Heart right ventricle (tissue), 16 donors: ENCODE measurements at regions not wholly inside any gene's neighbourhood (a gene's known extent, or its start where the extent isn't known, plus 50 kb on each side); places are given as distances from the start of the nearest gene placed in this dataset.

Experiments used
- ATAC-seq, 8 donors: fragments of 200-7000 bp; cut with Tn5 transposase; one replicate each; pipeline ENCODE4 v1.9.1; 2020; ENCODE audit warnings: mild to moderate bottlenecking in 8 of 8, moderate library complexity in 8 of 8, moderate number of reproducible peaks in 1 of 8
- DNase-seq, 2 donors: peaks; one replicate each; pipeline ENCODE4 v3.0.0-alpha.2; 2020
- H3K27ac ChIP-seq, 10 donors: fragments of 200-600 bp; sonication (generic) in 2 of 10; one replicate each; pipeline versions ENCODE4 v1.5.0 to v1.8.0; 2020 to 2022; ENCODE audit warnings: mild to moderate bottlenecking in 3 of 10
- H3K27me3 ChIP-seq, 7 donors: fragments of 200-600 bp; one replicate each; pipeline ENCODE4 v1.8.0; 2021 to 2022; ENCODE audit warnings: mild to moderate bottlenecking in 2 of 7
- H3K36me3 ChIP-seq, 9 donors: fragments of 200-600 bp; sonication (generic) in 1 of 9; one replicate each; pipeline versions ENCODE4 v1.5.0 to v1.8.0; 2020 to 2022; ENCODE audit warnings: mild to moderate bottlenecking in 2 of 9
- H3K4me1 ChIP-seq, 9 donors: fragments of 200-600 bp; sonication (generic) in 1 of 9; one replicate each; pipeline versions ENCODE4 v1.5.0 to v1.8.0; 2020 to 2022; ENCODE audit warnings: mild to moderate bottlenecking in 4 of 9
- H3K4me3 ChIP-seq, 10 donors: fragments of 200-600 bp; sonication (generic) in 2 of 10; one replicate each; pipeline versions ENCODE4 v1.5.0 to v1.8.0; 2020 to 2022; ENCODE audit warnings: mild to moderate bottlenecking in 7 of 10, moderate library complexity in 2 of 10
- H3K9me3 ChIP-seq, 11 donors: fragments of 200-600 bp in 10 of 11; sonication (generic) in 2 of 11; one replicate each; pipeline versions ENCODE4 v1.5.0 to v1.8.0; 2013 to 2022; ENCODE audit warnings: mild to moderate bottlenecking in 2 of 11, control low read depth in 1 of 11, moderate library complexity in 1 of 11
- WGBS, 2 donors: extraction: QIAGEN DNeasy Blood & Tissue Kit; methylation state at CpG; one replicate each; pipeline ENCODE4 v1.1.7; 2013; ENCODE audit warnings: inconsistent platforms in 1 of 2; 5-methylcytosine and 5-hydroxymethylcytosine counted together
- intact Hi-C, 10 donors: fragments of 100-400 bp; cut with DNase I; formaldehyde crosslinking; loops; one replicate each; pipeline versions ENCODE4 v1.11.1 to v1.14.2; 2022
- TF ChIP-seq, protein P1 (sequence below), 9 donors: fragments of 200-600 bp; sonication (generic) in 2 of 9; IDR thresholded peaks; one replicate each; pipeline versions ENCODE4 v1.5.0 to v1.8.0; 2021 to 2022; ENCODE audit warnings: antibody characterized with exemption in 9 of 9, mild to moderate bottlenecking in 5 of 9, moderate library complexity in 1 of 9
- donor health status: Arrhythmogenic right ventricular cardiomyopathy.
- donor health status: ischemic (EF 13 %, LVEDD 7.1; RV severe dilation, severe dysfunction).
- donor health status: healthy with polysubstance abuse.
- donor health status: DM: no; HTN: yes; CAD: no.
- donor health status: DM: no; HTN: no; CAD: no.
- donor health status: ischemic (EF 25% LVEDD 6.9; RV normal size, moderate dysfunction).
- donor health status: ischemic (EF 25% LVEDD 5.7; RV mildly dilated, moderate dysfunction).
- donor health status: healthy.
- donor health status: DM: yes; HTN: yes; CAD: no.
- donor health status: Ischemic cardiomyopathy.
- donor health status: ischemic (EF 35%, LVEDD 5.7; RV mildly dilated, moderate dysfunction).
- donor health status: nonischemic (EF 11% LVEDD 7.7; RV severe dilation, severe dysfunction).
- donor health status: DM: yes; HTN: yes; CAD: no.
- donor health status: PGD.
- donor health status: ischemic (EF 29% LVEDD 5.4; RV normal size, mild dysfunction).
- donor health status: nonischemic (EF 23%, LVEDD 6.1; RV moderate dilation, normal function).

DNA sequence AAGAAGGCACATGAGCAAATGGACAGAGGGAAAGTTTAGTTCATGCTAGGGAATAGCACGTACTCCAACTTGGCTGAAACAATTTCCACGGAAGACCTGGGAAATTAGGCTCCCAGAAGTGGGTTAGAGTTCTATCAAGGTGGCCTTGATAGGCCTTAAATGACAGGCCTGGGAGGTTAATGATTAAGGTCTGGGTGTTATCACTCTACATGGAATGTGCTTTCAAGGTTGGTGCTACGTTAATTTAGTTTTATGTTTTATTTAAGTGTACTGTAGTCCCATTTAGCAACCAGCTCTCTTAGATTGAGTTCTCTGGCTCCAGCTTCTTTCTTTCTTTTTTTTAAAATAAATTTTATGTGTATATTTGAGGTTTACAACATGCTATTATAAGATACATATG is 121.4 kb upstream of the MEF2C start:
- H3K9me3 ChIP-seq = peaks cover 0 to 8% (median 0%) of the 10 kb centered on the region in 11 donors
- ATAC-seq (no peak), DNase-seq (no peak)
- H3K36me3 ChIP-seq = no peaks in the 10 kb centered on the region
- TF ChIP-seq, protein P1, sequence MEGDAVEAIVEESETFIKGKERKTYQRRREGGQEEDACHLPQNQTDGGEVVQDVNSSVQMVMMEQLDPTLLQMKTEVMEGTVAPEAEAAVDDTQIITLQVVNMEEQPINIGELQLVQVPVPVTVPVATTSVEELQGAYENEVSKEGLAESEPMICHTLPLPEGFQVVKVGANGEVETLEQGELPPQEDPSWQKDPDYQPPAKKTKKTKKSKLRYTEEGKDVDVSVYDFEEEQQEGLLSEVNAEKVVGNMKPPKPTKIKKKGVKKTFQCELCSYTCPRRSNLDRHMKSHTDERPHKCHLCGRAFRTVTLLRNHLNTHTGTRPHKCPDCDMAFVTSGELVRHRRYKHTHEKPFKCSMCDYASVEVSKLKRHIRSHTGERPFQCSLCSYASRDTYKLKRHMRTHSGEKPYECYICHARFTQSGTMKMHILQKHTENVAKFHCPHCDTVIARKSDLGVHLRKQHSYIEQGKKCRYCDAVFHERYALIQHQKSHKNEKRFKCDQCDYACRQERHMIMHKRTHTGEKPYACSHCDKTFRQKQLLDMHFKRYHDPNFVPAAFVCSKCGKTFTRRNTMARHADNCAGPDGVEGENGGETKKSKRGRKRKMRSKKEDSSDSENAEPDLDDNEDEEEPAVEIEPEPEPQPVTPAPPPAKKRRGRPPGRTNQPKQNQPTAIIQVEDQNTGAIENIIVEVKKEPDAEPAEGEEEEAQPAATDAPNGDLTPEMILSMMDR (IDR thresholded peaks at IDR 0.05) = no peak
- H3K27me3 ChIP-seq = no peaks in the 10 kb centered on the region
- no peaks in the 10 kb centered on the region for H3K4me1 ChIP-seq
- no peak overlapping the region for H3K27ac ChIP-seq
- 94 to 97% methylated on average over 3 of the region's 3 CpGs for WGBS, 2 donors
- intact Hi-C loops = no loop called here
- no peak overlapping the region for H3K4me3 ChIP-seq

DNA sequence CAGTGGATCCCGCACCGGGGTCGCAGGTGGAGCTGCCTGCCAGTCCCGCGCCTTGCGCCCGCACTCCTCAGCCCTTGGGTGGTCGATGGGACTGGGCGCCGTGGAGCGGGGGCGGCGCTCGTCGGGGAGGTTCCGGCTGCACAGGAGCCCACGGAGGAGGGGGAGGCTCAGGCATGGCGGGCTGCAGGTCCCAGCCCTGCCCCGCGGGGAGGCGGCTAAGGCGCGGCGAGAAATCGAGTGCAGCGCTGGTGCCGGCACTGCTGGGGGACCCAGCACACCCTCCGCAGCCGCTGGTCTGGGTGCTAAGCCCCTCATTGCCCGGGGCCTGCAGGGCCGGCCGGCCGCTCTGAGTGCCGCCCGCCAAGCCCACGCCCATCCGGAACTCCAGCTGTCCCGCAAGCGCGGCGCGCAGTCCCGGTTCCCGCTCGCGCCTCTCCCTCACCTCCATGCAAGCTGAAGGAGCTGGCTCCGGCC is 120.6 kb upstream of the MEF2C start:
- H3K36me3 ChIP-seq = no peaks in the 10 kb centered on the region
- no peak overlapping the region for H3K4me3 ChIP-seq
- peaks cover 0 to 8% (median 0%) of the 10 kb centered on the region in 11 donors for H3K9me3 ChIP-seq
- WGBS, 2 donors = 98 to 99% methylated on average over 45 to 47 of the region's 47 CpGs
- TF ChIP-seq, protein P1 (IDR thresholded peaks at IDR 0.05) = no peak
- DNase-seq (no peak), ATAC-seq (no peak)
- H3K27ac ChIP-seq = no peak overlapping the region
- H3K27me3 ChIP-seq = no peaks in the 10 kb centered on the region
- H3K4me1 ChIP-seq = no peaks in the 10 kb centered on the region
- intact Hi-C loops = no loop called here

DNA sequence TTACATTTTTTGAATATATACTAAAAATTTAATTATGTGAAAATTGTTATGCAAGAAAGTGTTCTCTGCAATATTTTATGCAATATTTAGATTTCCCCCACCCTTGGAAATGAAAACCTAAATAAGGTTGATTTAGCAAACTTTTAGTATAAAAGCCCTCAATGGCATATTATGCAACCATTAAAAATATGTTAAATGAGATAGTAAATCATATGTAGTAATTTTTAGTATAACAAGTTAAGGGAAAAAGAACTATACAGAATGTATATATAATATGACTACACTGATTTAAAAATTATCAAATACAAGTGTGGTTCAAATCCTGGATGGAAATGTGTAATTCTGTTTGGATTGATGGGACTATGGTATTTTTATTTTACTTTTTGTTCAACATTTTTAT is 116.9 kb upstream of the MEF2C start:
- DNase-seq (no peak), ATAC-seq (no peak)
- Histone ChIP-seq H3K4me3 (no peak overlapping the region), H3K9me3 (peaks cover 0 to 8% (median 0%) of the 10 kb centered on the region in 11 donors), H3K36me3 (no peaks in the 10 kb centered on the region), H3K4me1 (peaks cover 0 to 17% (median 3%) of the 10 kb centered on the region in 9 donors), H3K27ac (no peak overlapping the region), H3K27me3 (no peaks in the 10 kb centered on the region)
- TF ChIP-seq, protein P1 (IDR thresholded peaks at IDR 0.05) = no peak
- intact Hi-C loops = no loop called here

DNA sequence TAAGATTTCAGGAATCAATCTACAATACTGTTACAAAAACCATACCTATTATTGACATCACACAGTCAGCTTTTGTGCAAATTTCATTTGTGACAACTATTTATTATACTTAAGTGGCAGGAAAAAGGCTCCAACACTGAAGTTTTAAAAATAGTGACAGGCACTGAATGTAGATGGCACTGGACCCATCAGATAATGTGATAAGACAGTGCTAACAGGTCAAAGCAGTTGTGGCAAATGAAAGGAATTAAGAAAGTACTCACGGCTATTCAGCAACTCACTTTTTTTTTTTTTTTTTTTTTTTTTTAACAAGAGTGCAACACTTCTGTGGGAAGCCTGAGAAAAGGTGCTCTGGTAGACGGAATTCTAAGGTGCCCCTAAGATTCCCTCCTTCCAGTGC is 115.0 kb upstream of the MEF2C start:
- intact Hi-C loops = no loop called here
- ATAC-seq (no peak), DNase-seq (no peak)
- Histone ChIP-seq H3K9me3 (no peaks in the 10 kb centered on the region), H3K27ac (no peak overlapping the region), H3K4me1 (peaks cover 0 to 17% (median 3%) of the 10 kb centered on the region in 9 donors), H3K36me3 (no peaks in the 10 kb centered on the region), H3K27me3 (no peaks in the 10 kb centered on the region), H3K4me3 (no peak overlapping the region)
- TF ChIP-seq, protein P1 (IDR thresholded peaks at IDR 0.05) = no peak
- WGBS, 2 donors = 37 to 43% methylated on average over 2 of the region's 2 CpGs
